ENCODE measurements at regions not wholly inside any gene's neighbourhood (a gene's known extent, or its start where the extent isn't known, plus 50 kb on each side); places are given as distances from the start of the nearest gene placed in this dataset.

DNA sequence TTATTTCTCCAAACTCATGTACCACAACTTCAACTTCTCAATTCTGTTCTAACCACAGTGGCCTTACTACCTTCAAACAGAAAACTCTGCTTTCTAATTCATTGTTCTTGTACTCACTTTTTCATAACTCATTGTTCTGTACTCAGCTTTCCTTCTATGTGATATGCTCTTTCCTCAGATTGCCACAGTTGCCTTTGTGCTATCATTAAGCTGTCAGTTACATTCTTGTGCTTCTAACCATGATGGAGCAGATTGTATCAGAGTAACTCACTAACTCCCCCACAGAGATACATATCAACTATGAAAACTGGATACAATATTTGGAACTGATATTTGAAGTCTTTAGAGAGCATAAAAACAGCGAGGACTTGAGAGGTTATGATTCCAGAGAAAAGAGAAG, 1213.7 kb downstream of the KCNT2 start:
- no peak for DNase-seq (ENCODE audit: low read depth)

GRCh38 chr1:195376190-195376589, 1232.0 kb downstream of the KCNT2 start:
- DNase-seq (ENCODE audit: low read depth) = no peak

DNA sequence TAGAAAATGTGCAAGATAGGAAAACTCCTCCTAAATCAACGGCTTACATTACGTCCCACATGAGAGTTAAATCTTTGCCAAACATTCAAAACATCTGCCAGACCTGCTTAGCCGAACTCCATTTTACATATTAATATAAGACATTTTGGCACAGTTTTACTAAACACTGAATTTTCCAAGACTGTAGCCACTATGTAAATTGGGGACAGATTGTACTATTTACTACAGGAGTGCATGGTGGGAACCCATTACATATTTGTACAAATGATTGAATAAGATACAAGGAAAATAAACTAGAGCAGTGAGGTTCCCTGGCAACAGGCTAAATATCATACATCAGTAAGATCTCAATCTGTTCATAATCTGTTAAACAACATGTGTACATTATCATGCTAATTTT, 1234.4 kb downstream of the KCNT2 start:
- DNase-seq (ENCODE audit: low read depth) = no peak

- DNase-seq (ENCODE audit: low read depth) = no peak
Observed at GRCh38 chr1:195345149-195345548, 1263.1 kb downstream of the KCNT2 start.

GRCh38 chr1:195337646-195338045, 1270.6 kb downstream of the KCNT2 start:
- DNase-seq (ENCODE audit: low read depth) = no peak

- DNase-seq (ENCODE audit: low read depth) = no peak
Observed at GRCh38 chr1:195336812-195337211, 1271.4 kb downstream of the KCNT2 start.

GRCh38 chr1:195335541-195335940, 1272.7 kb downstream of the KCNT2 start:
- no peak for DNase-seq (ENCODE audit: low read depth)

DNA sequence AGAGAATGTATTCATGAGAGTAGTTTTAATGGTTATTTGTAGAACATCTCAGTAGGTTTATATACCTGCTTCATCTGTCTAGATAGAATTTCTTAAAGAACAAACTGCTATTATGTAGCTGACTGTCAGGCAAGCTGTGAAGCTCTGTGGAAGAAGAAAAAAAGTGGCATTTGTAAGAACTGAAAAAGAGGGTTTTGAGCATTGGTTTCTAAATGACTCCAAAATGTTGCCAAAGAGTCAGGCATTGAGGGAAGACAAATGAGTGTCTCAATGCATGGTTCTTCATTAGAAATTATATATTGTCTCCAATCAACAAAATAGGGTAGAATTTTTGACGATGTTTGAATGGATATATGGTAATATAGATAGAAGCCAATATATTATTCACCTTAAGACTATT, 1276.1 kb downstream of the KCNT2 start:
- no peak for DNase-seq (ENCODE audit: low read depth)

DNA sequence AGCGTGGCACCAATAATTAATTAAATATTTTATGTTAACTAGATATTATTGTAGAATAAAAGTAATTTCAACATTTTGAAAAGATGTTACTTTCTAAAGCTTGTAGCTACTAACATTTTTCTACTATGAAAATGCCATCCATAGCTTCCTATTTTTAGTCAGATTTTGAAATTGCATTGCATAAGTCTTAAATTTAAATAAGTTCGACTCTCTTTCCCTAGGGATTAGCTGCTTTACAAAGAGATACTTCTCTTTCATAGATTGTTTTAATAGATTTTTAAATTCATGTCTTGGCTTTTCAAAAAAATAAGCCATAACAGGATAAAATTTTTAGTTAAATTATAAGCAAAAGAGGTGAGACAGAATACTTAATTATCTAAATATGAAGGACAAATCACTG, 1279.6 kb downstream of the KCNT2 start:
- DNase-seq (ENCODE audit: low read depth) = no peak

DNA sequence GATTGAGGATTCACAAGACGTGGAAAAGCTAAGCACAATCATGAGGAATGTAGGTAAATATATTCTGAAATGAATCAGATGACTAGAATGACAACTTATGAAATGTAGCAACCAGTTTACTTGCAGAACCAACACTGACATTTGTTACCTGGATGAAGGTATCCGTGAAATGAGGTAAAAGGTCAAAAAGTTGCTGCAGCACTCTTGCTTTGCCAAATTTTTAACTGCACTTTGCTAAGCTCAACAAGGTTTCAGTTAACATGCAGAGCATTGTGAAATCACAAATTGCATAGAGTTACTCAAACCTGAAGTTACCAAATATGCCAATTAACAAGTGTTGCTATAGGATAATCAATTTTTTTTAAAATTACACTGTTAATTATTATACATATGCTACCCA, 1280.1 kb downstream of the KCNT2 start:
- DNase-seq (ENCODE audit: low read depth) = no peak

- DNase-seq (ENCODE audit: low read depth) = no peak
Observed at GRCh38 chr1:195327361-195327760, 1280.9 kb downstream of the KCNT2 start.

DNA sequence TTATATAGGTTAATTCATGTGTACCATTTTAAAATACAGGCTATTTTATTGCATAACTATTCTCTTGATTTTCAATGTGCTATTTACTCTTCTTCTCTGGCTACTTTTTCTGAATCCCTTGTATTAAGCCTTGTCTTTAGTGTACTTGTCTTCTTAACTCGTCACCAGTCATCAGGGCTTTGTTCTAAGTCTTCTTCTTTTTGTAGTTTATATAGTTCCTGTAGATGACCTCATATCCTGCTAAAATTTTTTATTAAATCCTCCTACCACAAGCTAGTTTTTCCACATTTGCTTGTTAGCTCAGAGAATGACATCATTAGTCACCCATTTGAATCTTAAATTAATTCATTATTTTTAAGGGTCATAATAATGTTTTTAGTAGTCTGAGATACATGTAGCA, 1281.9 kb downstream of the KCNT2 start:
- no peak for DNase-seq (ENCODE audit: low read depth)

DNA sequence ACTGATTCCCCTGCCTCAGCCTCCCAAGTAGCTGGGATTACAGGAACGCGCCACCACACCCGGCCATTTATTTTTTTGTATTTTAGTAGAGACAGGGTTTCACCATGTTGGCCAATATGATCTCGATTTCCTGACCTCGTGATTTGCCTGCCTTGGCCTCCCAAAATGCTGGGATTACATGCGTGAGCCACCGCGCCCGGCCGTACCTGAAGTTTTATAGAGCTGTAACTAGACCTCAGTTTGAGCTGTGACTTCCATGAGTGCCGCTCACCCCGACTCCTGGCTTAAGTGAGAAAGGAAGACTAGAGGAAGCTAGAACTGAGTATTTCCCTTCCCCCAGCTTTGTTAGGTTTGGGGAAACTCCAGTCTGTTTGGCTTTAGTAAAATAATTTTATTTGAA, 1283.1 kb downstream of the KCNT2 start:
- DNase-seq (ENCODE audit: low read depth) = no peak

- no peak for DNase-seq (ENCODE audit: low read depth)
Observed at GRCh38 chr1:195306281-195306680, 1302.0 kb downstream of the KCNT2 start.

- no peak for DNase-seq (ENCODE audit: low read depth)
Observed at GRCh38 chr1:195294911-195295310, 1313.3 kb downstream of the KCNT2 start.

DNA sequence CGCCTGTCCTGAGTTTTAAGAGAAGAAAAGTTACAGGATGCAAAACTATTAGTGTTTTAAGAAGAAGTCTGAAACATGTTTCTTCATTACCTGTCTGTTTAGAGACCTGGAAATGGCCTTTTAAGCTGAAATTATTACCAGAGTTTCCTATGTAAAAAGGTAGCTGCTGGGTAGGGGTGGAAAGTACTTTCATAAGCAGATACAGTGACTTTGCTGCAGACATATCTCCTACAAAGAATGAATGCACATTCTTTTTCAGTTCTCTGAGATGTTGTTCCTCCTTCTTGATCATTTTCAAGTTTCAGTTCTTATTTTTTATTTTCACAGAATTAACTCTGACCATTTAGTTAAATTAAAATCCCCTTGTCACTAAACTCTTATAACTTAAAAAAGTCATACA, 1329.6 kb downstream of the KCNT2 start:
- DNase-seq (ENCODE audit: low read depth) = no peak

GRCh38 chr1:195275710-195276109, 1332.5 kb downstream of the KCNT2 start:
- no peak for DNase-seq (ENCODE audit: low read depth)

DNA sequence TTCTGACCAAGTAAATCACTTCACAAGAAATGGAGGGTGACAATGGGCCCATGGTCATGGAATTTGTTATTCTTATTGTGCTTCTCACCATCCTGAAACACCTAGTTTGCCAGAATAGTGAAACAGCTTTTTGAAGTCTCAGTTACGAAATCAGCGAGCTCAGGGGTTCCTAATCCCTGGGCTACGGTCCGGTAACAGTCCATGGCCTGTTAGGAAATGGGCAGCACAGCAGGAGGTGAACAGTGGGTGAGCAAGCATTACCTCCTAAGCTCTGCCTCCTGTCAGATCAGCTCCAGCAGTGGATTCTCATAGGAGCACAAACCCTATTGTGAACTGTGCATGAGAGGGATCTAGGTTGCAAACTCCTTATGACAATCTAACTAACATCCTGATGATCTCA, 1356.3 kb downstream of the KCNT2 start:
- no peak for DNase-seq (ENCODE audit: low read depth)

DNA sequence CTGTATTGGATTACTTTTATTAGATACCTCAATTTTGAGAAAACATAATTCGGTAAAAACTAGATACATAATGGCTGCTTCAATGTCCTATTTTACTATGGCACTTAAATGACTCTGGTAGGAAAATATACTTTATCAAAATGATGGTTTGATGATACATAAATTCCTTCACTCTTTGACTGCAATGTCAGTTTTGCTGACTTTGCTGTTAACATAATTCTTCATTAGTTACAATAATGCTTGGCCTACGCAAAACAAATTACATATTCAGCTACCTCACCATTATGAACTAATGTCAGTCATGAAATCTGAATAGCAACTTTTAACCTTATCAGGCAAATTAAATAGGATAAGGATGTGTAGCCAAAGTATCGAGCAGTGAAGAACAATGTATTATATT, 1364.7 kb downstream of the KCNT2 start:
- no peak for DNase-seq (ENCODE audit: low read depth)

DNA sequence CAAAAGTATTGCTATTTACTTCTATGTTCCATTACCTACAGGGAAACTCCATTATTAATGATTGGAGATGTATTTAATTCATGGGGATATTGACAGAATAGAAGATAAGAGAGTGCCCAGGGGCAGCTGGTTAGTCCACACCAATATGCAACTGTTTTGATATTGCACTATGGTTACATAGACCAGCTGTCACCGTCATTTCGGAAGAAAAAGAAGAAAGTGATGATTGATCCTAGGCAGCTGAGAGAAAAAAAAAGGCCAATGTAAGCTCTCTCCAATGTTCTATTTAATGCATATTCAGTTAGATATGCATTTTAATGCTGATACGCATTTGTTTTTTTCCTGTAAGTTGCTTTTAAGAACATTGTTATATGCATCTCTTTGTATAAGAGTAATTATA, 1367.2 kb downstream of the KCNT2 start:
- no peak for DNase-seq (ENCODE audit: low read depth)

GRCh38 chr1:195238313-195238712, 1369.9 kb downstream of the KCNT2 start:
- no peak for DNase-seq (ENCODE audit: low read depth)

- no peak for DNase-seq (ENCODE audit: low read depth)
Observed at GRCh38 chr1:195236991-195237889, 1371.0 kb downstream of the KCNT2 start.

GRCh38 chr1:195218428-195219212, 1389.6 kb downstream of the KCNT2 start:
- no peak for DNase-seq (ENCODE audit: low read depth)
